B cell (primary cell): ENCODE measurements at regions not wholly inside any gene's neighbourhood (a gene's known extent, or its start where the extent isn't known, plus 50 kb on each side); places are given as distances from the start of the nearest gene placed in this dataset.

Experiments used
- CTCF ChIP-seq: fragments of 200-600 bp; IDR thresholded peaks from one replicate; pipeline ENCODE4 v1.8.0; 2022; ENCODE audit warnings: antibody characterized with exemption, mild to moderate bottlenecking
- EZH2 ChIP-seq: IDR thresholded peaks from 2 replicates; pipeline ENCODE4 v1.6.1; 2012; ENCODE audit warnings: borderline replicate concordance, low read depth, mild to moderate bottlenecking, moderate library complexity, low read length; ENCODE audit not compliant: insufficient read depth, poor library complexity, severe bottlenecking

- TF ChIP-seq EZH2 (no peak), CTCF (no peak)
Observed at GRCh38 chr18:2089396-2089795, 481.9 kb downstream of the METTL4 start.
